HCT116 (cell line): ENCODE measurements at regions not wholly inside any gene's neighbourhood (a gene's known extent, or its start where the extent isn't known, plus 50 kb on each side); places are given as distances from the start of the nearest gene placed in this dataset.

ENCODE experiments used
- ATAC-seq: fragments of 200-7000 bp; cut with Tn5 transposase; 2 replicates; pipeline ENCODE4 v1.9.1; 2020; ENCODE audit warnings: mild to moderate bottlenecking, moderate library complexity
- BruUV-seq: library from RNA; stranded (reverse); fragments of 400-500 nt; replicated peaks from 2 replicates; lab custom pipeline; 2021; lab: Mats Ljungman, UMichigan
- CTCF ChIA-PET: fragments of 300-600 bp; sonication (Branson Sonifier 250); formaldehyde crosslinking; loops from one replicate; lab custom pipeline; 2021; ENCODE audit warnings: antibody characterized with exemption; lab: Charles Lee
- POLR2A ChIA-PET: fragments of 300-600, 350-600 bp; sonication (Branson Sonifier 250); formaldehyde crosslinking; loops from one replicate; lab custom pipeline; 2021; ENCODE audit warnings: antibody characterized with exemption; lab: Charles Lee
- RAD21 ChIA-PET, 2 experiments: fragments of 300-600 bp; sonication (Branson Sonifier 250); formaldehyde crosslinking; loops; one replicate each; lab custom pipeline; 2023; ENCODE audit warnings: low total read pairs in 2 of 2; ENCODE audit not compliant: uncharacterized antibody in 2 of 2, unreplicated experiment in 2 of 2, low non-redundant PET in 1 of 2; lab: Charles Lee
- DNase-seq: peaks from one replicate; pipeline ENCODE4 v3.0.0-alpha.2; 2010; ENCODE audit warnings: low read depth, low spot score
- H2AFZ ChIP-seq: fragments of 200-600 bp; shearing (Covaris generic), sonication (generic); 2 replicates; pipeline ENCODE4 v1.6.1; 2017; ENCODE audit warnings: low read depth, mixed run types, mixed read lengths, antibody characterized with exemption, low read length; ENCODE audit not compliant: poor library complexity, severe bottlenecking
- H3K27ac ChIP-seq: 2 replicates; pipeline ENCODE4 v1.5.1; 2012; ENCODE audit warnings: low read depth, low read length
- H3K27me3 ChIP-seq: fragments of 200-600 bp; sonication (generic); 2 replicates; pipeline ENCODE4 v1.6.1; 2016; ENCODE audit warnings: mixed run types, low read length, mixed read lengths; ENCODE audit not compliant: insufficient read depth
- H3K36me3 ChIP-seq, 2 experiments: fragments of 200-500 bp in 1 of 2; fragments of 200-600 bp in 1 of 2; sonication (Bioruptor generic) in 1 of 2; sonication (generic) in 1 of 2; 2 replicates each; pipeline versions ENCODE4 v1.5.1 to v1.6.1; 2014 to 2016; ENCODE audit warnings: low read length in 2 of 2, inconsistent platforms in 1 of 2, mixed read lengths in 1 of 2, mixed run types in 1 of 2; ENCODE audit not compliant: insufficient read depth in 2 of 2, control insufficient read depth in 1 of 2
- H3K4me1 ChIP-seq, 2 experiments: fragments of 200-600 bp in 1 of 2; sonication (generic) in 1 of 2; 2 replicates each; pipeline versions ENCODE4 v1.5.1 to v1.6.1; 2012 to 2017; ENCODE audit warnings: low read length in 2 of 2, inconsistent platforms in 1 of 2, mild to moderate bottlenecking in 1 of 2, mixed read lengths in 1 of 2, mixed run types in 1 of 2, moderate library complexity in 1 of 2; ENCODE audit not compliant: insufficient read depth in 2 of 2, control insufficient read depth in 1 of 2
- H3K4me2 ChIP-seq: fragments of 200-600 bp; sonication (generic); 2 replicates; pipeline ENCODE4 v1.6.1; 2017; ENCODE audit warnings: mixed run types, low read length, mixed read lengths
- H3K4me3 ChIP-seq, 2 experiments: fragments of 200-600 bp in 1 of 2; sonication (generic) in 1 of 2; replicated peaks in 1 of 2; 2 replicates each; pipeline ENCODE4 v1.5.1; 2011 to 2016; ENCODE audit warnings: low read length in 2 of 2, control low read depth in 1 of 2, low read depth in 1 of 2, mild to moderate bottlenecking in 1 of 2, mixed read lengths in 1 of 2, mixed run types in 1 of 2
- H3K79me2 ChIP-seq: fragments of 200-600 bp; sonication (generic); 2 replicates; pipeline ENCODE4 v1.6.1; 2017; ENCODE audit warnings: mild to moderate bottlenecking, mixed run types, low read length, moderate library complexity, mixed read lengths; ENCODE audit not compliant: insufficient read depth
- H3K9ac ChIP-seq: fragments of 200-600 bp; sonication (generic); 2 replicates; pipeline ENCODE4 v1.6.1; 2016; ENCODE audit warnings: low read length, mixed read lengths
- H3K9me2 ChIP-seq: fragments of 200-600 bp; sonication (generic), shearing (Covaris generic); 2 replicates; pipeline ENCODE4 v1.6.1; 2017; ENCODE audit warnings: mixed run types, mild to moderate bottlenecking, moderate library complexity; ENCODE audit not compliant: insufficient read depth
- H3K9me3 ChIP-seq, 2 experiments: fragments of 200-500 bp in 1 of 2; fragments of 200-600 bp in 1 of 2; sonication (Bioruptor generic) in 1 of 2; sonication (generic) in 1 of 2; 2 replicates each; pipeline ENCODE4 v1.6.1; 2014 to 2017; ENCODE audit warnings: low read length in 2 of 2, mixed read lengths in 2 of 2, inconsistent platforms in 1 of 2, low read depth in 1 of 2, mild to moderate bottlenecking in 1 of 2, mixed run types in 1 of 2, moderate library complexity in 1 of 2; ENCODE audit not compliant: control insufficient read depth in 1 of 2, insufficient read depth in 1 of 2
- H4K20me1 ChIP-seq: fragments of 200-600 bp; sonication (generic), shearing (Covaris generic); 2 replicates; pipeline ENCODE4 v1.6.1; 2017; ENCODE audit warnings: mixed run types, mild to moderate bottlenecking, moderate library complexity; ENCODE audit not compliant: insufficient read depth
- ATF3 ChIP-seq: IDR thresholded peaks from 2 replicates; pipeline ENCODE4 v1.6.1; 2012
- EGR1 ChIP-seq: IDR thresholded peaks from 2 replicates; pipeline ENCODE4 v1.6.1; 2012; ENCODE audit warnings: low read depth
- EZH2 ChIP-seq: fragments of 200-600 bp; sonication (generic); IDR thresholded peaks from 2 replicates; pipeline ENCODE4 v1.6.1; 2017; ENCODE audit warnings: antibody characterized with exemption, mixed run types
- EZH2phosphoT487 ChIP-seq: fragments of 200-600 bp; IDR thresholded peaks from 2 replicates; pipeline ENCODE4 v1.6.1; 2018; ENCODE audit warnings: antibody characterized with exemption, borderline replicate concordance
- JUND ChIP-seq: IDR thresholded peaks from 2 replicates; pipeline ENCODE4 v1.6.1; 2012
- MAX ChIP-seq: IDR thresholded peaks from 2 replicates; pipeline ENCODE4 v1.6.1; 2012
- POLR2A ChIP-seq: IDR thresholded peaks from 2 replicates; pipeline ENCODE4 v1.7.0; 2011; ENCODE audit warnings: borderline replicate concordance; ENCODE audit not compliant: insufficient read depth, insufficient read length; ENCODE audit errors: extremely low read depth
- SIN3A ChIP-seq: IDR thresholded peaks from 2 replicates; pipeline ENCODE4 v1.6.1; 2012; ENCODE audit warnings: low read depth
- TCF7L2 ChIP-seq: IDR thresholded peaks from 2 replicates; pipeline ENCODE4 v1.7.0; 2011; ENCODE audit warnings: borderline replicate concordance, inconsistent platforms; ENCODE audit not compliant: insufficient read depth, insufficient read length; ENCODE audit errors: extremely low read depth
- ZBTB33 ChIP-seq: IDR thresholded peaks from 2 replicates; pipeline ENCODE4 v1.6.1; 2011; ENCODE audit warnings: mild to moderate bottlenecking, low read length, moderate library complexity; ENCODE audit not compliant: insufficient replicate concordance; ENCODE audit errors: extremely low read depth
- intact Hi-C: fragments of 100-400 bp; cut with micrococcal nuclease; formaldehyde crosslinking; loops from 2 replicates; pipeline ENCODE4 v1.10.0; 2022

- no peak overlapping the region for H3K27ac ChIP-seq
- H3K9me3 ChIP-seq = peaks cover 0 to 42% of the 10 kb centered on the region in 2 experiments; a peak in 3 of 4 replicates
- intact Hi-C loops = no loop called here
- DNase-seq = no peak
- H3K4me2 ChIP-seq = no peak overlapping the region
- no TSS peak for BruUV-seq
- ChIA-PET RAD21 (no interaction called here), POLR2A (no interaction called here), CTCF (no interaction called here)
- TF ChIP-seq MAX (no peak), JUND (no peak), ATF3 (no peak), EZH2 (no peak), POLR2A (no peak), TCF7L2 (no peak), ZBTB33 (no peak), SIN3A (no peak), EGR1 (no peak), EZH2phosphoT487 (no peak)
- H2AFZ ChIP-seq = no peak overlapping the region
- ATAC-seq = no peak
- H3K27me3 ChIP-seq = no peaks in the 10 kb centered on the region
- no peaks in the 10 kb centered on the region for H3K36me3 ChIP-seq
- H3K9ac ChIP-seq = no peak overlapping the region
- H3K4me3 ChIP-seq = no peak overlapping the region
- no peaks in the 10 kb centered on the region for H3K9me2 ChIP-seq
- no peaks in the 10 kb centered on the region for H4K20me1 ChIP-seq
- H3K79me2 ChIP-seq = no peaks in the 10 kb centered on the region
- H3K4me1 ChIP-seq = no peaks in the 10 kb centered on the region
These were observed 349.9 kb upstream of the ZNF507 start for GRCh38 chr19:31995546-31995945.
